ENCODE measurements at regions not wholly inside any gene's neighbourhood (a gene's known extent, or its start where the extent isn't known, plus 50 kb on each side); places are given as distances from the start of the nearest gene placed in this dataset.

- no peak for TF ChIP-seq POLR2A (IDR thresholded peaks at IDR 0.05)
- no peak for TF ChIP-seq CTCF (IDR thresholded peaks at IDR 0.05)
- no peak for TF ChIP-seq POLR2AphosphoS5 (IDR thresholded peaks at IDR 0.05)
Measured at GRCh38 chr6:67160820-67161219, 1453.8 kb upstream of the EYS start.

Data from prostate gland (tissue), 2 donors.